COLO668 (cell line): ENCODE measurements at regions not wholly inside any gene's neighbourhood (a gene's known extent, or its start where the extent isn't known, plus 50 kb on each side); places are given as distances from the start of the nearest gene placed in this dataset.
A peak's percentile ranks its signal among the peaks of the same experiment; 100 is the strongest.
"Not testable (repeated sequence)": the region's sequence is repeated elsewhere in the genome, so short reads cannot be mapped to it uniquely, and the experiment has no call there.

ENCODE experiments used
- DNase-seq: peaks from one replicate; lab custom pipeline; 2025; ENCODE audit not compliant: unreplicated experiment; lab: John Stamatoyannopoulos, UW

DNA sequence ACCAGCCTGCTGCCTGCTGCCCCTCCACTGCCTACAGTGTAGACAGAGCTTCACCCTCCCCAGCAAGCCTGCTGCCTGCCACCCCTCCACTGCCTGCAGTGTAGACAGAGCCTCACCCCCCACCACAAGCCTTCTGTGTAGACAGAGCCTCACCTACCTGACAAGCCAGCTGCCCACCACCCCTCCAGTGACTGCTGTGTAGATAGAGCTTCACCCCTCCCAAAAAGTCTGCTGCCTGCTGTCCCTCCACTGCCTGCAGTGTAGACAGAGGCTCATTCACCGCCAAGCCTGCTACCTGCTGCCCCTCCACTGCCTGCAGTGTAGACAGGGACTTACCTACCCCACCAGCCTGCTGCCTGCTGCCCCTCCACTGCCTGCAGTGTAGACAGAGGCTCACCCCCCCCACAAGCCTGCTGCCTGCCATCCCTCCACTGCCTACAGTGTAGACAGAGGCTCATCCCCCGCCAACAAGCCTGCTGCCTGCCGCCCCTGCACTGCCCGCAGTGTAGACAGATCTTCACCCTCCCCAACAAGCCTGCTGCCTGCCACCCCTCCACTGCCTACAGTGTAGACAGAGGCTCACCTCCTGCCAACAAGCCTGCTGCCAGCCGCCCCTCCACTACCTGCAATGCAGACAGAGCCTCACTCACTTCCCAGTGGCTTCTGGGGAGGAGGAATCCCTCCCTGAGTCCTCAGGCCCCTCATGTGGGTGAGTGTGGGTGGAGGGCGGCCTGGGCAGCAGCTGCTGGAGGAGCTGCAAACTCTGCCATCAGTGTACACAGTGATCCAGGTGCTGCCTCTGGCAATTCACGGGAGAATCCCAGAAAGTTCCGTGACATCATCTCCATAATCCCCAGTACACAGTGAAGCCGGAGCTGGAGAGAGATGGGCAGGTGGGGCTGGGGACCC is 140.9 kb downstream of the DLL1 start:
- peak; percentile 76 for DNase-seq

- DNase-seq: peak; percentile 48
These were observed 142.0 kb downstream of the DLL1 start for GRCh38 chr6:170148709-170149470.

- DNase-seq: no peak
These were observed 142.8 kb downstream of the DLL1 start for GRCh38 chr6:170147832-170148708.

DNA sequence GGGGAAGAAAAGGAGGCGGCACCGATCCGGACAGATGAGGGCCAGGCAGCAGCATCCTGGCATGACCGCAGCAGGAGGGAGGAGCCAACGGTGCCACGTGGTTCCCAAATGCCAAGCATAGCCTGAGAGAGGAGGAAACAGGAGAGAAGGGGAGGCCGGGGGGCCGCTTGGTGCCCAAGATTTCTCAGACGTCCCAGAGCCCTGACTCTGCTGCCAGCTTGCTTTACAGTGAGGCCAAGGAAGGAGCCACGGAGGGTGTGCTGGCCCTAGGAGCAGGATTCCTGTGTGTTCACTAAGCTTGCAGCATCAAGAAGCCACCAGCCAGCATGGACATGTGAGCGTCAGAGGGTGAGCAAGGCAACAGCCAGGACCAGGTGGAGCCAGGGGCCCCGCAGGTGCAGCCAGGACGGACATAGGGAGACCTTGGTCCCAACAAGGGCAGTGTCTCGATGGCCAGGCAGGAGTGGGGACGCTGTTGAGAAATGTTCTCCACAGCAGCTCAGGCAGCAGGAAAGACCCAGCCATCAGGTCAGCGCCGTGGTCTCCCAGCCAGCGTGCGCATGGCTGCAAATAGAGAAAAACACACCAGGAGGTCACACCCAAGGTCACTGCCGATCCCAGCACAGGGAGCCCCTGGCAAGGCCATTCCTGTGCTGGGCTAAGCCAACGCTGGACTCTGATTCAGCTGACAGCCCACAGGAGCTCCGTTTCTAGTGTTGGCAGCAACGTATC is 143.7 kb downstream of the DLL1 start:
- no peak for DNase-seq

- no peak for DNase-seq
These were observed 144.2 kb downstream of the DLL1 start for GRCh38 chr6:170146640-170147039.

DNA sequence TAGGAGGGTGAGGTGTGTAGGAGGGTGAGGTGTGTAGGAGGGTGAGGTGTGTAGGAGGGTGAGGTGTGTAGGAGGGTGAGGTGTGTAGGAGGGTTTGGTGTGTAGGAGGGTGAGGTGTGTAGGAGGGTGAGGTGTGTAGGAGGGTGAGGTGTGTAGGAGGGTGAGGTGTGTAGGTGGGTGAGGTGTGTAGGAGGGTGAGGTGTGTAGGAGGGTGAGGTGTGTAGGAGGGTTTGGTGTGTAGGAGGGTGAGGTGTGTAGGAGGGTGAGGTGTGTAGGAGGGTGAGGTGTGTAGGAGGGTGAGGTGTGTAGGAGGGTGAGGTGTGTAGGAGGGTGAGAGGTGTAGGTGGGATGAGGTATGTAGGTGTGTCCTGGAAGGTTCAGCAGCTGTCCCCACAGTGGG is 144.7 kb downstream of the DLL1 start:
- not testable (repeated sequence) for DNase-seq

GRCh38 chr6:170145716-170146115 is 145.2 kb downstream of the DLL1 start:
- DNase-seq: not testable (repeated sequence)

GRCh38 chr6:170145272-170145592 is 145.6 kb downstream of the DLL1 start:
- DNase-seq: no peak

- no peak for DNase-seq
These were observed 146.2 kb downstream of the DLL1 start for GRCh38 chr6:170144571-170145271.

DNA sequence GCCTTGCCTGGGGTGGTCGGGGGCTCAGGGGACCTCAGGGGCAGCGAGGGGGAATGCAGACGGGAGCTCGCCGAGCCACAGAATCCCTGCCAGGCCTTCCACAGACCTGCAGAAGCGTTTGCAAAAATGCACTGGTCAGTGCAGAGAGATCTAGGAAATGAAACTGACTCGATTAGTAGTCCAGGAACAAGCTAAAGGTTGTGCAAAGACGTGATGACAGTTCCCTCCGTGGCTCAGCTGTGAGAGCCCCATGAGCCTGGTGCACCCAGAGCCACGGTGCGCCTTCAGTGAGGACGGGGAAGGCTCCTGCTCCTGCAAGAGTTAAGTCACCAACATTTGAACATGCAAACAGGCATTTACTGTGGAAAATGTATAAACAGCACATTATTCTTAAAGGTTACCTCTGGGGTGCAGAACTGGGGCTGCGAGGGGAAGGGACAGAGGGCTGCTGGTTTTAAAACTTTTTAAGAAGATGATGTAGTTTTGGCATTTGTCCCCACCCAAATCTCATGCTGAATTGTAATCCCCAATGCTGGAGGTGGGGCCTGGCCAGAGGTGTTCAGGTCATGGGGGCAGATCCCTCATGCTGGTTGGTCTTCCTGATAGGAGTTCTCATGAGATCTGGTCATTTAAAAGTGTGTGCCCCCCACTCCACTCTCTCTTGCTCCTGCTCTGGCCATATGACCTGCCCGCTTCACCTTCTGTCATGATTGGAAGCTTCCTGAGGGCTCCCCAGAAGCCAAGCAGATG is 147.3 kb downstream of the DLL1 start:
- no peak for DNase-seq

- DNase-seq: no peak
These were observed 148.3 kb downstream of the DLL1 start for GRCh38 chr6:170142559-170142958.

DNA sequence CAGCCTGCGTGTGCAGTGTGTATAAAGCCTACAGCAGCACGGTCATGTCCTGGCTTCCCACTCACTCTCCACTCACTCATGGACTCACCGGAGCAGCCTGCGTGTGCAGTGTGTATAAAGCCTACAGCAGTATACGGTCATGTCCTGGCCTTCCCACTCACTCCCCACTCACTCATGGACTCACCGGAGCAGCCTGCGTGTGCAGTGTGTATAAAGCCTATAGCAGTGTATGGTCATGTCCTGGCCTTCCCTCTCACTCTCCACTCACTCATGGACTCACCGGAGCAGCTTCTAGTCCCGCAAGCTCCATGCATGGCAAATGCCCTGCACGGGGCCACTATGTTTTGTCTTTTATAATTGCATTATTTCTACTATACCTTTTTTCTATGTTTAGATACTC is 149.8 kb downstream of the DLL1 start:
- DNase-seq: not testable (repeated sequence)

- DNase-seq: no peak
These were observed 150.7 kb downstream of the DLL1 start for GRCh38 chr6:170140129-170140528.

- no peak for DNase-seq
These were observed 151.3 kb downstream of the DLL1 start for GRCh38 chr6:170139531-170139930.

- not testable (repeated sequence) for DNase-seq
These were observed 151.8 kb downstream of the DLL1 start for GRCh38 chr6:170139046-170139445.

DNA sequence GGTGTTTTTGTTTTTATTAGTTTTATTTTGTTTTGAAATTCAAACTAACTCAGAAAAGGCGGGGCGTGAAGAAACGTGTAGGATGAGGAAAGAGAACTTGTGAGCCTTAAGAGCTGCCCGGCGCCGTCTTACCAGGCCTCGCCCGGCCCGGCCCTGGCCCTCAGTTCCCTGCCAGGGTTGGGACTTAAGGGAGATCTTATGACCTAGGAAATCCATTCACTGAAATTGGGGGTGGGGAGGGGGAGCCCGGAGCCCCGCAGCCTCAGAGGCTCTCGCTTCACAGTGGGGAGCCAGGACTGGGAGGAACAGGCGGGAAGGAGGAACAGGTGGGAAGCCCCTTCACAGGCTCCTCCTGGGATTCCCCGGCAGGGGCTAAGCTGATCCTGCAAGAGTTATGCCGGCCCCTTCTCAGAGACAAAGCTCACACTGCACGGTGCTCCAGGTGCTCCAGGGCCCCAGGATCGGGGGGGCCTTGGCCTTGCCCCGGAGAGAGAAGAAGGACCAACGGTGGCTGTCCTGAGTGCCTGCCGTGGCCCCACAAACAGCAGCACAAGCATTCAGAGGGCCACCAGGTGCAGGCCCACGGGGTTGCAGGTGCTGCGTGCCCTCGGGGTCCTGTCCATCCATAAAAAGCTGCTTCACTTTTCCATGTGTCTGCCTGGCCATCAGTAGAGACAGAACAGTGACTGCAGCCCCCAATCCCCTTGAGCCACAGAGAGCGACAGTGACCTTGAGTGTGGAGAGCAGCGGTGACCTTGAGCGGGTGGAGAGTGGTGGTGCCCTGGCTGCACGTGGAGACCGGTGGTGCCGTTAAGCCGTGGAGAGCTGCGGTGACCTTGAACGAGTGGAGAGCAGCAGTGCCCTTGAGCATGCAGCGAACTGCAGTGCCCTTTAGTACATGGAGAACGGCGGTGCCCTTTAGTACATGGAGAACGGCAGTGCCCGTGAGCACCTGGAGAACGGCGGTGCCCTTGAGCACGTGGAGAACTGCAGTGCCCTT is 152.7 kb downstream of the DLL1 start:
- no peak for DNase-seq

- no peak for DNase-seq
These were observed 153.5 kb downstream of the DLL1 start for GRCh38 chr6:170137176-170137891.
